ENCODE measurements at regions not wholly inside any gene's neighbourhood (a gene's known extent, or its start where the extent isn't known, plus 50 kb on each side); places are given as distances from the start of the nearest gene placed in this dataset.

- Histone ChIP-seq H3K27me3 (ENCODE audit: insufficient read depth, low read depth, low read length) (no peaks in the 10 kb centered on the region), H3K36me3 (ENCODE audit: insufficient read depth, low read length) (no peaks in the 10 kb centered on the region), H3K9me2 (ENCODE audit: insufficient read depth, low read length) (no peaks in the 10 kb centered on the region), H3K9me3 (ENCODE audit: low read length) (no peaks in the 10 kb centered on the region), H2AFZ (ENCODE audit: low read depth, low read length) (no peak overlapping the region), H3K4me2 (ENCODE audit: low read length) (no peak overlapping the region), H3K79me2 (replicated peaks; ENCODE audit: insufficient read depth, low read length) (no peaks in the 10 kb centered on the region), H3F3A (ENCODE audit: insufficient read depth, low read length, poor library complexity, severe bottlenecking) (no peaks in the 10 kb centered on the region), H3K4me3 (ENCODE audit: low read length) (no peak overlapping the region), H3K27ac (ENCODE audit: low read length) (no peak overlapping the region), H4K20me1 (ENCODE audit: insufficient read depth) (no peaks in the 10 kb centered on the region), H3K9ac (ENCODE audit: low read length) (no peak overlapping the region)
- no peak for TF ChIP-seq MXI1 (conservative IDR thresholded peaks at IDR 0.05; ENCODE audit: poor library complexity, severe bottlenecking)
These were observed 384.6 kb downstream of the SLC16A7 start for GRCh38 chr12:59980476-59980875.

GRCh38 chr12:59999291-59999690 is 403.5 kb downstream of the SLC16A7 start:
- Histone ChIP-seq H3K27ac (ENCODE audit: low read length) (no peak overlapping the region), H3F3A (ENCODE audit: insufficient read depth, low read length, poor library complexity, severe bottlenecking) (no peaks in the 10 kb centered on the region), H3K4me3 (ENCODE audit: low read length) (no peak overlapping the region), H3K9me3 (ENCODE audit: low read length) (no peaks in the 10 kb centered on the region), H3K9ac (ENCODE audit: low read length) (no peak overlapping the region), H4K20me1 (ENCODE audit: insufficient read depth) (no peaks in the 10 kb centered on the region), H3K36me3 (ENCODE audit: insufficient read depth, low read length) (no peaks in the 10 kb centered on the region), H3K79me2 (replicated peaks; ENCODE audit: insufficient read depth, low read length) (no peaks in the 10 kb centered on the region), H3K27me3 (ENCODE audit: insufficient read depth, low read depth, low read length) (no peaks in the 10 kb centered on the region), H2AFZ (ENCODE audit: low read depth, low read length) (no peak overlapping the region), H3K4me2 (ENCODE audit: low read length) (no peak overlapping the region), H3K9me2 (ENCODE audit: insufficient read depth, low read length) (no peaks in the 10 kb centered on the region)
- no peak for TF ChIP-seq TAF1 (IDR thresholded peaks at IDR 0.05; ENCODE audit: low read depth)
- no peak for TF ChIP-seq POLR2AphosphoS5 (IDR thresholded peaks at IDR 0.05)
- no peak for TF ChIP-seq REST (IDR thresholded peaks at IDR 0.05; ENCODE audit: borderline replicate concordance)
- no peak for TF ChIP-seq SMC3 (conservative IDR thresholded peaks at IDR 0.05; ENCODE audit: poor library complexity)
- no peak for TF ChIP-seq CTCF (IDR thresholded peaks at IDR 0.05; ENCODE audit: poor library complexity, severe bottlenecking)
- TF ChIP-seq EP300 (conservative IDR thresholded peaks at IDR 0.05; ENCODE audit: poor library complexity, severe bottlenecking) = no peak
- no peak for TF ChIP-seq MXI1 (conservative IDR thresholded peaks at IDR 0.05; ENCODE audit: poor library complexity, severe bottlenecking)
- no peak for TF ChIP-seq EZH2 (IDR thresholded peaks at IDR 0.05; ENCODE audit: borderline replicate concordance, insufficient read depth, low read length, poor library complexity, severe bottlenecking)
- no peak for TF ChIP-seq RAD21 (conservative IDR thresholded peaks at IDR 0.05)

GRCh38 chr12:60010486-60010885 is 414.7 kb downstream of the SLC16A7 start:
- H3K27me3 ChIP-seq (ENCODE audit: insufficient read depth, low read depth, low read length) = no peaks in the 10 kb centered on the region
- no peak overlapping the region for H3K4me3 ChIP-seq (ENCODE audit: low read length)
- no peaks in the 10 kb centered on the region for H3K36me3 ChIP-seq (ENCODE audit: insufficient read depth, low read length)
- H3K79me2 ChIP-seq (replicated peaks; ENCODE audit: insufficient read depth, low read length) = no peaks in the 10 kb centered on the region
- H3K9me3 ChIP-seq (ENCODE audit: low read length) = no peaks in the 10 kb centered on the region
- H3K9me2 ChIP-seq (ENCODE audit: insufficient read depth, low read length) = no peaks in the 10 kb centered on the region
- H4K20me1 ChIP-seq (ENCODE audit: insufficient read depth) = no peaks in the 10 kb centered on the region
- no peak for TF ChIP-seq REST (IDR thresholded peaks at IDR 0.05; ENCODE audit: borderline replicate concordance)
- TF ChIP-seq CTCF (IDR thresholded peaks at IDR 0.05; ENCODE audit: poor library complexity, severe bottlenecking) = no peak
- TF ChIP-seq POLR2AphosphoS5 (IDR thresholded peaks at IDR 0.05) = no peak
- TF ChIP-seq MXI1 (conservative IDR thresholded peaks at IDR 0.05; ENCODE audit: poor library complexity, severe bottlenecking) = no peak
- no peak for TF ChIP-seq TAF1 (IDR thresholded peaks at IDR 0.05; ENCODE audit: low read depth)
- no peak for TF ChIP-seq EP300 (conservative IDR thresholded peaks at IDR 0.05; ENCODE audit: poor library complexity, severe bottlenecking)
- no peak for TF ChIP-seq RAD21 (conservative IDR thresholded peaks at IDR 0.05)
- TF ChIP-seq SMC3 (conservative IDR thresholded peaks at IDR 0.05; ENCODE audit: poor library complexity) = no peak
- no peak for TF ChIP-seq EZH2 (IDR thresholded peaks at IDR 0.05; ENCODE audit: borderline replicate concordance, insufficient read depth, low read length, poor library complexity, severe bottlenecking)
- no peak overlapping the region for H2AFZ ChIP-seq (ENCODE audit: low read depth, low read length)
- H3K27ac ChIP-seq (ENCODE audit: low read length) = no peak overlapping the region
- H3K9ac ChIP-seq (ENCODE audit: low read length) = no peak overlapping the region
- no peak overlapping the region for H3K4me2 ChIP-seq (ENCODE audit: low read length)
- no peaks in the 10 kb centered on the region for H3F3A ChIP-seq (ENCODE audit: insufficient read depth, low read length, poor library complexity, severe bottlenecking)

Measured in neural cell (in vitro differentiated cells).